Esophagus muscularis mucosa (tissue), 4 donors: ENCODE measurements at regions not wholly inside any gene's neighbourhood (a gene's known extent, or its start where the extent isn't known, plus 50 kb on each side); places are given as distances from the start of the nearest gene placed in this dataset.

ENCODE experiments used
- DNase-seq: peaks from one replicate; pipeline ENCODE4 v3.0.0-alpha.2; 2017; ENCODE audit errors: extremely low spot score
- H3K27ac ChIP-seq, 4 donors: fragments of 200-600 bp; sonication (generic); replicated peaks in 1 of 4; 1 replicate in 3 of 4; 2 replicates in 1 of 4; pipeline ENCODE4 v1.5.1; 2016 to 2019; ENCODE audit warnings: mild to moderate bottlenecking in 1 of 4
- H3K27me3 ChIP-seq, 4 donors: fragments of 200-600 bp; sonication (generic); one replicate each; pipeline versions ENCODE4 v1.5.1 to v1.6.0; 2016 to 2019
- H3K36me3 ChIP-seq, 4 donors: fragments of 200-600 bp; sonication (generic); one replicate each; pipeline ENCODE4 v1.5.1; 2016 to 2019
- H3K4me1 ChIP-seq, 4 donors: fragments of 200-600 bp; sonication (generic); one replicate each; pipeline ENCODE4 v1.5.1; 2016 to 2019
- H3K4me3 ChIP-seq, 4 donors: fragments of 200-600 bp; sonication (generic); 1 replicate in 2 of 4; 2 replicates in 2 of 4; pipeline ENCODE4 v1.5.1; 2016 to 2019; ENCODE audit warnings: mild to moderate bottlenecking in 4 of 4, moderate library complexity in 1 of 4
- H3K9me3 ChIP-seq, 4 donors: fragments of 200-600 bp; sonication (generic); 1 replicate in 3 of 4; 2 replicates in 1 of 4; pipeline ENCODE4 v1.5.1; 2016 to 2019
- EP300 ChIP-seq: sonication (generic); formaldehyde crosslinking; IDR thresholded peaks from one replicate; pipeline ENCODE4 v1.6.1; 2017; ENCODE audit warnings: antibody characterized with exemption
- POLR2A ChIP-seq: fragments of 450-650 bp; IDR thresholded peaks from one replicate; pipeline ENCODE4 v1.6.1; 2017; ENCODE audit warnings: antibody characterized with exemption, moderate library complexity, mild to moderate bottlenecking, low read depth
- POLR2AphosphoS5 ChIP-seq, 2 donors: sonication (generic); formaldehyde crosslinking; IDR thresholded peaks; one replicate each; pipeline ENCODE4 v1.6.1; 2017; ENCODE audit warnings: antibody characterized with exemption in 2 of 2
- WGBS: methylation state at CpG from one replicate; pipeline ENCODE4 v1.1.5; 2018; 5-methylcytosine and 5-hydroxymethylcytosine counted together
- intact Hi-C: fragments of 100-400 bp; cut with DNase I; formaldehyde crosslinking; loops from one replicate; pipeline ENCODE4 v1.15.1; 2023
- TF ChIP-seq, protein P1 (sequence below), 3 experiments: fragments of 200-600 bp in 2 of 3; fragments of 450-650 bp in 1 of 3; sonication (generic) in 2 of 3; IDR thresholded peaks; one replicate each; pipeline ENCODE4 v1.5.1; 2017 to 2019; ENCODE audit warnings: antibody characterized with exemption in 3 of 3, mild to moderate bottlenecking in 2 of 3, moderate library complexity in 1 of 3

GRCh38 chr5:18961234-18961633, 1026.8 kb downstream of the CDH18 start:
- Histone ChIP-seq H3K4me1 (no peaks in the 10 kb centered on the region), H3K4me3 (no peak overlapping the region), H3K9me3 (no peaks in the 10 kb centered on the region), H3K27ac (no peak overlapping the region), H3K36me3 (no peaks in the 10 kb centered on the region), H3K27me3 (no peaks in the 10 kb centered on the region)
- intact Hi-C loops, result no loop called here
- TF ChIP-seq EP300, result no peak
- TF ChIP-seq, protein P1, sequence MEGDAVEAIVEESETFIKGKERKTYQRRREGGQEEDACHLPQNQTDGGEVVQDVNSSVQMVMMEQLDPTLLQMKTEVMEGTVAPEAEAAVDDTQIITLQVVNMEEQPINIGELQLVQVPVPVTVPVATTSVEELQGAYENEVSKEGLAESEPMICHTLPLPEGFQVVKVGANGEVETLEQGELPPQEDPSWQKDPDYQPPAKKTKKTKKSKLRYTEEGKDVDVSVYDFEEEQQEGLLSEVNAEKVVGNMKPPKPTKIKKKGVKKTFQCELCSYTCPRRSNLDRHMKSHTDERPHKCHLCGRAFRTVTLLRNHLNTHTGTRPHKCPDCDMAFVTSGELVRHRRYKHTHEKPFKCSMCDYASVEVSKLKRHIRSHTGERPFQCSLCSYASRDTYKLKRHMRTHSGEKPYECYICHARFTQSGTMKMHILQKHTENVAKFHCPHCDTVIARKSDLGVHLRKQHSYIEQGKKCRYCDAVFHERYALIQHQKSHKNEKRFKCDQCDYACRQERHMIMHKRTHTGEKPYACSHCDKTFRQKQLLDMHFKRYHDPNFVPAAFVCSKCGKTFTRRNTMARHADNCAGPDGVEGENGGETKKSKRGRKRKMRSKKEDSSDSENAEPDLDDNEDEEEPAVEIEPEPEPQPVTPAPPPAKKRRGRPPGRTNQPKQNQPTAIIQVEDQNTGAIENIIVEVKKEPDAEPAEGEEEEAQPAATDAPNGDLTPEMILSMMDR (IDR thresholded peaks at IDR 0.05), result no peak
- TF ChIP-seq POLR2A, result no peak
- TF ChIP-seq POLR2AphosphoS5 (IDR thresholded peaks at IDR 0.05), result no peak
- WGBS, result 63% methylated on average over 3 of the region's 3 CpGs
- DNase-seq, result no peak

- Histone ChIP-seq H3K27me3 (no peaks in the 10 kb centered on the region), H3K4me3 (no peak overlapping the region), H3K36me3 (no peaks in the 10 kb centered on the region), H3K4me1 (no peaks in the 10 kb centered on the region), H3K9me3 (no peaks in the 10 kb centered on the region), H3K27ac (no peak overlapping the region)
- TF ChIP-seq EP300, result no peak
- TF ChIP-seq, protein P1 (IDR thresholded peaks at IDR 0.05), result no peak
- no peak for TF ChIP-seq POLR2AphosphoS5 (IDR thresholded peaks at IDR 0.05)
- TF ChIP-seq POLR2A, result no peak
- no peak for DNase-seq
- intact Hi-C loops, result no loop called here
- WGBS, result 84% methylated on average over 3 of the region's 3 CpGs
Observed at GRCh38 chr5:18965893-18966292, 1022.1 kb downstream of the CDH18 start.

DNA sequence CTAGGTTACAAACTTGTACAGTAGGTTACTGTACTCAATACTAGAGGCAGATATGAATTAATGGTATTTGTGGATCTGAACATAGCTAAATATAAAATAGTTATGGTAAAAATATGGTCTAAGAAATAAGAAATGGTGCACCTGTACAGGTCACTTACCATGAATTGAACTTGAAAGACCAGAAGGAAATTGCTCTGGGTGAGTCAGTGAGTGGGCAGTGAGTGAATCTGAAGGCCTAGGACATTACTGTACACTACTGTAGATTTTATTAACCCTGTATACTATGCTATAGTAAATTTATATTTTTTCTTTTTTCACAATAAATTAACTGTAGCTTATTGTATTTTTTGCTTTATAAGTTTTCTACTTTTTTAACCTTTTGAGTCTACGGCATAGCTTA, 1020.4 kb downstream of the CDH18 start:
- TF ChIP-seq, protein P1 (IDR thresholded peaks at IDR 0.05), result no peak
- no peak for TF ChIP-seq POLR2AphosphoS5 (IDR thresholded peaks at IDR 0.05)
- TF ChIP-seq EP300, result no peak
- no peak for TF ChIP-seq POLR2A
- WGBS, result 97% methylated on average over 1 of the region's 1 CpG

DNA sequence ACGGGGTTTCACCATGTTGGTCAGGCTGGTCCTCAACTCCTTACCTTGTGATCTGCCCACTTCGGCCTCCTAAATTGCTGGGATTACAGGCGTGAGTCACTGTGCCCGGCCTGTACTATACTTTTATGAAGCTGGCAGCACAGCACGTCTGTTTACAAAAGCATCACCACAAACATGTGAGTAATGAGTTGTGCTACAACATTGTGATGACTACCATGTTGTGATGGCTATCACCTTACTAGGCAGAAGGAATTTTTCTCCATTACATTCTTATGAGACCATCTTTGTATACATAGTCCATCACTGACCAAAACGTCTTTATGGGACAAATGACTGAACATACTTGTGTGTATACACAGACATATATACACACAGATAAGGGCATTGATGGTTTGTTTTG, 1019.0 kb downstream of the CDH18 start:
- 79% methylated on average over 4 of the region's 6 CpGs for WGBS
- intact Hi-C loops, result no loop called here

More for the DNA sequence above, 1020.4 kb downstream of the CDH18 start:
- intact Hi-C loops, result no loop called here
- H3K27ac ChIP-seq, result no peak overlapping the region
- no peak for DNase-seq
- no peaks in the 10 kb centered on the region for H3K9me3 ChIP-seq
- no peaks in the 10 kb centered on the region for H3K27me3 ChIP-seq
- H3K36me3 ChIP-seq, result no peaks in the 10 kb centered on the region
- H3K4me1 ChIP-seq, result no peaks in the 10 kb centered on the region
- no peak overlapping the region for H3K4me3 ChIP-seq

DNA sequence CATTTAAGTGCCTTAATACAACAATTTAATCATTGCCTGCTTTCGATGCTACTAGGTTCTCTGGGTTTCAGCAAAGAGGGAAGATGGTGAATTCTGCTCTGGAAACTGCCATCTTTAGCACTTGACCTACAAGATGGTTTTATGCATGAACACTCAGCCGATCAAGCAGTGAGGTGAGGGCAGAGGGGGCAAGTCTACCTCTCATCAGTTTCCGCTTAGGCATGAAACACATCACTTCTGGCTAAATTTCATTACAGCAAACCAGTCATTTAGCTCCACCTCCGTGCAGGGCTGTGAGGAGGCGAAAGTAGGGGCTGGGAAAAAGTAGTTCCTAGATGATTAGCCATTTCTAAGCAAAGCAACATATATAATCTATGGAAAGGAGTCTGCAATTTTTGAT, 1018.0 kb downstream of the CDH18 start:
- H3K36me3 ChIP-seq, result no peaks in the 10 kb centered on the region
- TF ChIP-seq EP300 (no peak), POLR2AphosphoS5 (IDR thresholded peaks at IDR 0.05) (no peak), POLR2A (no peak)
- TF ChIP-seq, protein P1 (IDR thresholded peaks at IDR 0.05), result no peak
- no peaks in the 10 kb centered on the region for H3K9me3 ChIP-seq
- WGBS, result 84% methylated on average over 5 of the region's 5 CpGs
- H3K4me1 ChIP-seq, result no peaks in the 10 kb centered on the region
- no peak for DNase-seq
- no peak overlapping the region for H3K4me3 ChIP-seq
- H3K27ac ChIP-seq, result no peak overlapping the region
- H3K27me3 ChIP-seq, result no peaks in the 10 kb centered on the region
- intact Hi-C loops, result no loop called here

More for the DNA sequence above, 1019.0 kb downstream of the CDH18 start:
- Histone ChIP-seq H3K4me3 (no peak overlapping the region), H3K4me1 (no peaks in the 10 kb centered on the region), H3K27ac (no peak overlapping the region), H3K9me3 (no peaks in the 10 kb centered on the region), H3K27me3 (no peaks in the 10 kb centered on the region), H3K36me3 (no peaks in the 10 kb centered on the region)
- no peak for DNase-seq
- no peak for TF ChIP-seq POLR2A
- TF ChIP-seq EP300, result no peak
- TF ChIP-seq, protein P1 (IDR thresholded peaks at IDR 0.05), result no peak
- no peak for TF ChIP-seq POLR2AphosphoS5 (IDR thresholded peaks at IDR 0.05)
